Mesodermal cell (in vitro differentiated cells): ENCODE measurements at regions not wholly inside any gene's neighbourhood (a gene's known extent, or its start where the extent isn't known, plus 50 kb on each side); places are given as distances from the start of the nearest gene placed in this dataset.

Source experiments
- H3K27ac ChIP-seq: 2 replicates; pipeline ENCODE4 v1.7.0; 2013; ENCODE audit warnings: mild to moderate bottlenecking, low read depth, low read length, moderate library complexity; ENCODE audit not compliant: severe bottlenecking
- H3K36me3 ChIP-seq: 2 replicates; pipeline ENCODE4 v1.7.1; 2013; ENCODE audit warnings: mild to moderate bottlenecking, low read length, moderate library complexity; ENCODE audit not compliant: control insufficient read depth, insufficient read depth
- H3K4me1 ChIP-seq: one replicate; pipeline ENCODE4 v1.7.1; 2013; ENCODE audit warnings: mild to moderate bottlenecking, low read length; ENCODE audit not compliant: insufficient read depth, control insufficient read depth, poor library complexity, severe bottlenecking
- H3K4me3 ChIP-seq: 2 replicates; pipeline ENCODE4 v1.7.0; 2013; ENCODE audit warnings: low read length, control low read depth, mild to moderate bottlenecking; ENCODE audit not compliant: insufficient read depth, poor library complexity, severe bottlenecking; ENCODE audit errors: extremely low read depth
- H3K9me3 ChIP-seq: 2 replicates; pipeline ENCODE4 v1.7.1; 2013; ENCODE audit warnings: mild to moderate bottlenecking, low read length, moderate library complexity; ENCODE audit not compliant: control insufficient read depth
- WGBS, 2 experiments: methylation state at CpG; one replicate each; pipeline ENCODE4 v1.1.5; 2013; ENCODE audit warnings: missing lambda C conversion rate in 2 of 2; ENCODE audit not compliant: insufficient coverage in 2 of 2; 5-methylcytosine and 5-hydroxymethylcytosine counted together

GRCh38 chr21:41560661-41561158 lies 52.8 kb upstream of the TMPRSS2 start:
- Histone ChIP-seq H3K4me1 (no peaks in the 10 kb centered on the region), H3K4me3 (no peak overlapping the region), H3K9me3 (no peaks in the 10 kb centered on the region), H3K27ac (no peak overlapping the region), H3K36me3 (no peaks in the 10 kb centered on the region)
- WGBS, 2 experiments, result 74 to 84% methylated on average over 9 of the region's 9 CpGs

- 91 to 92% methylated on average over 11 to 12 of the region's 15 CpGs for WGBS, 2 experiments
- Histone ChIP-seq H3K9me3 (no peaks in the 10 kb centered on the region), H3K27ac (no peak overlapping the region), H3K4me1 (no peaks in the 10 kb centered on the region), H3K4me3 (no peak overlapping the region), H3K36me3 (no peaks in the 10 kb centered on the region)
Measured at GRCh38 chr21:41559658-41560631, 52.0 kb upstream of the TMPRSS2 start.

- H3K36me3 ChIP-seq, result no peaks in the 10 kb centered on the region
- no peaks in the 10 kb centered on the region for H3K4me1 ChIP-seq
- H3K4me3 ChIP-seq, result no peak overlapping the region
- no peaks in the 10 kb centered on the region for H3K9me3 ChIP-seq
- no peak overlapping the region for H3K27ac ChIP-seq
Measured at GRCh38 chr21:41558842-41559241, 50.9 kb upstream of the TMPRSS2 start.

GRCh38 chr21:41557884-41558283 lies 49.9 kb upstream of the TMPRSS2 start:
- H3K27ac ChIP-seq, result no peak overlapping the region
- no peaks in the 10 kb centered on the region for H3K9me3 ChIP-seq
- no peaks in the 10 kb centered on the region for H3K36me3 ChIP-seq
- no peaks in the 10 kb centered on the region for H3K4me1 ChIP-seq
- 80 to 90% methylated on average over 6 of the region's 6 CpGs for WGBS, 2 experiments
- H3K4me3 ChIP-seq, result no peak overlapping the region
